Ramos (cell line): ENCODE measurements at regions not wholly inside any gene's neighbourhood (a gene's known extent, or its start where the extent isn't known, plus 50 kb on each side); places are given as distances from the start of the nearest gene placed in this dataset.

Experiments used
- in situ Hi-C: fragments of 300-500 bp; cut with MboI; formaldehyde crosslinking; loops from one replicate; pipeline ENCODE4 v1.14.3; 2022; ENCODE audit warnings: low sequenced_read_pairs; ENCODE audit not compliant: unreplicated experiment

DNA sequence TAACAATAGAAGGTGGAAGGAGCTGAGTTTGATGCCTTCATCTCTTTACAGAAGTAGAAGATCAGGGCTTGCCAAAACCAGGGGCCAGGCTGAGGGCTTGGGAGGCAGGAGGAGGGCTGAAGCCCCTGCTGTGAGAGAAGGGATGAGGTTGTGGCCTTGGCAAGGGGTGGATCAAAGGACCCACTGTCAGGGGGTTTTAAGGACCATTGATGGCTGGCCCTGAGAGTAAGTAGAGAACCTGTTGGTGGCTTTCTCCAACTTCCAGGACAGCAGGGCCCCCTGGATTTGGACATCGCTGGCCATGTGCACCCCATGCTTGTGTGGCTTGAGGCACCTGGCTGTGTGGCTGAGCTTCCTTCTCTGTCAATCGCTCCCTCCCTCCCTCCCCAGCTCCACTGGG lies 927.7 kb downstream of the TBC1D22A start:
- in situ Hi-C loops = no loop called here

DNA sequence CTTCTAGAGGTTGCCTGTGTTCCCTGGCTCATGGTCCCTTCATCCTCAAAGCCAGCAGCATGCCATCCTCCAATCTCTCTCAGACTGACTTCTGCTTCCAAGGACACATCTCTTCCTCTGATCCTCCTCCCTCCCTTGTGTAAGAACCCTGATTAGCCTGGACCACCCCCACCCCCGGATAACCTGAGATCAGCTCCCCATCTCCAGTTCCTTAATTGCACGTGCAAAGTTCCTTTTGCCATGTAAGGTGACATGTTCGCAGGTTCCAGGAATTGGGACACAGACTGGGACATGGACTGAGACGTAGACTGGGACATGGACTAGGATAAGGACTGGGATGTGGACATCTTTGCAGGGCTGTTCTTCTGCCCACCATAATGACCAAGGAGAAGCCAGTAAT lies 925.3 kb downstream of the TBC1D22A start:
- in situ Hi-C loops = no loop called here

DNA sequence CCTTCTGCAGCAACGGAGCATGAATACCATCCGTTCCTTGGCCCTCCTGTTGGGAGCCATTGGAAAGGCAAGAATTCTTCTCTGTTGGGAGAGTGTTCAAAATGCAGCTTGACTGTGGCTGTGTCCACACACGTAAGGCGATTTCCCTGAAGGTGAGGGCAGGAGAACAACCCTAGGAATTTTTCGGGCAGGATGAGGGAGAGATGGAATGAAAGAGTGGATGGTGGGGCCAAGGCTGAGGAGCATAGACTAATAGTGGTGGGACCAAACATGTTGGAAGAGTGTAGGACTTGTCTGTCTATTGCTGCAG lies 924.9 kb downstream of the TBC1D22A start:
- in situ Hi-C loops = no loop called here

GRCh38 chr22:47686594-47687345 lies 924.3 kb downstream of the TBC1D22A start:
- in situ Hi-C loops = no loop called here

DNA sequence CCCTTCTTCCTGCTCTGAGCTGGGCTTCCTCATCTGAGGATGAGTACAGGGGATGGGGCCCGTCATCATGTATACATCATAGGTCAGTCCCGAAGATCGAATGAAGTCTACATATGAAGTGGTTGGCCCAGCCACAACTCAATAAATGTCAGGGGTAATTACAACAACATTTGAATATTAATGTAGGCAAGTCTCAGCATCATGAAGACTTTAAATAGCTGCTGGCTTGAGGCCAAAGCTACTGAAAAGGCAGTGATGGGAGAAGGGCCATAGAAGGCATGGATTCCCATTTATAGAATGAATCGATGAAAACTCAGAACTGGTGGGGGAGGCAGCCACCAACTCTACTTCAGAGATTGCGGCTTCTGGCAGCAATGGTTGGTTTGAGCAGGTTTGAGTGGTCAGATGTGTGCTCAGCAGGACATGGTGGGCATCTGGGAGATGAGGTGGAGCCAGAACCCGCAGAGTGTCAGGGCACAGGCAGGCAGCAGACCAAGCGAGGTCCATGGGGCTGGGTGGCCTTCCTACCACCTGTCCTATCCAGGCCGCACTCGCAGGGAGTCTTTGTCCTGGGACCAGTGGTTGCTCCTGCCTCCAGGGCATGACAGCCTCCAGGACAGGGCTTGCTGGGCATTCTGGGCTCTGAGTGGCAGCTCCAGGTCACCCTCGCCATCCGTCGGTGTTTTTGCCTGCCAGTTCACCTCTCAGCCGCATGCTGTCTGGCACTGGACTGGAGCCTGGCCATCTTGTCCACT lies 919.1 kb downstream of the TBC1D22A start:
- in situ Hi-C loops = no loop called here

DNA sequence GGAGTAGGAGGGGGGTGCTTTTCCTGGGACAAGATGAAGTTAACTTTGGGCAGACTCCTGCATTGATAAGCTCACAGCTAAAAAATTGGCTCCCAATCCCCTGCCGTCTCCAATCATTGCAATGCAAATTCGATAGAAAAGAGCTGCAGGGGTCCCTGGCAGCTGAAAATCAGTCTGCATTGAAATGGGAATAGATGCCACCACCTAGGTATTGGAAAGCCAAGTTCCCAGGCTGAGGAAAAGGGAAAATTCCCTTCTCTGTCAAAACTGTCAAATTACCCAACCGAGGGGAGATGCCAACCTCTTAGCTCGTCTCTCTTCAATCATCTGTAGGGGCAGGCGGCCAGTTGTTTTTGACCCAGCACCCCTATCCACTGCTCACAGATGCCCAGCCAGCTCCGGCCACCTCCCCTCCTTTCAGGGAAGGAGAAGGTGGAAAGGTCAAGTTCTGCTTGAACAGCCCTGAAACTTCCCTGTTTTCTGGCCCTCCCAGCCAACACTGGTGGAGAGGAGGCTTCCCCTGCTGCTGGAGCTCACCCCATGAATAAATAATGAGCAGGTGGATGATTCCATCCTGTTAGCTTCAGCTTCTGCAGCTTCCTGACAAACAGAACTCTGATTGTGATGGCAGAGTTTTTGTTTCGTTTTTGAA lies 916.3 kb downstream of the TBC1D22A start:
- in situ Hi-C loops = no loop called here

DNA sequence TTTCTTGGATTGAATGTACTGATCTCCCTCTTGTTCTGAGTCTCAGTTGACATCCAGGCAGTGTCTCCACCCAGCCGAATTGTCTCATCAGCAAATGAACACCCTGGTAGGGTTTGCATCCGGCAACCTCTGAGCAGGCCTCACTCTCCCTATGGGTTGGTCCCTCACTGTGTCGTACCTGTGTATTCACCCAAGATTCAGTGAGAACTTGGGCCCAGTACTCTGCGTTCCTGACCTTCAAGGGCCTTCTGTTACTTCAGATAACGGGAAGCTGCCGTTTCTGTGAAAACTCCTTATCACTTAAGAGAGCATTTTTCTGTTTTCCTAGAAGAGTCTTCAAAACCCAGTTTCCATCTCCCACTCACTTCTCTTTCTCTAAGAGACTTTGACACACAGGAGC lies 915.6 kb downstream of the TBC1D22A start:
- in situ Hi-C loops = no loop called here

GRCh38 chr22:47676685-47677084 lies 914.2 kb downstream of the TBC1D22A start:
- in situ Hi-C loops = no loop called here

DNA sequence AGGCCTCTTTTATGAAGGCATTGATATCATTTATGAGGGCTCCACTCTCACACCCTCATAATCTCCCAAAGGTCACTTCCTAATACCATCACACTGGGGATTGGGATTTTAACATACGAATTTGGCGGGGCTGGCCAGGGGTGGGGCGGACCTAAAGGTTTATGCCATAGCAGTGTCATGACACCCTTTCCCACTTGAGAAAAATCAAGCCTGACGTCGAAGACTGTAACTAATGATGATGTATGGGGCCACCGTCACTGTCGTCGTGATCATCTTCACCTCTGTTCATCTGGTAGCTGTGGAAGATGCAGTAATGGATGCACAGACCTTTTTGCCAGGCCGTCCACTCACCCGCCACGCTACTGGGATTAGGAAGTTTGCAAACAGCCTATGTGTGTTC lies 912.1 kb downstream of the TBC1D22A start:
- in situ Hi-C loops = no loop called here

- in situ Hi-C loops = no loop called here
Measured at GRCh38 chr22:47673557-47673956, 911.1 kb downstream of the TBC1D22A start.

GRCh38 chr22:47672526-47672925 lies 910.1 kb downstream of the TBC1D22A start:
- in situ Hi-C loops = no loop called here

GRCh38 chr22:47665151-47665550 lies 902.7 kb downstream of the TBC1D22A start:
- in situ Hi-C loops = no loop called here

GRCh38 chr22:47663615-47664605 lies 901.5 kb downstream of the TBC1D22A start:
- in situ Hi-C loops = no loop called here

GRCh38 chr22:47659467-47660223 lies 897.2 kb downstream of the TBC1D22A start:
- in situ Hi-C loops = no loop called here

GRCh38 chr22:47658182-47658581 lies 895.7 kb downstream of the TBC1D22A start:
- in situ Hi-C loops = no loop called here

GRCh38 chr22:47657224-47657623 lies 894.8 kb downstream of the TBC1D22A start:
- in situ Hi-C loops = no loop called here

DNA sequence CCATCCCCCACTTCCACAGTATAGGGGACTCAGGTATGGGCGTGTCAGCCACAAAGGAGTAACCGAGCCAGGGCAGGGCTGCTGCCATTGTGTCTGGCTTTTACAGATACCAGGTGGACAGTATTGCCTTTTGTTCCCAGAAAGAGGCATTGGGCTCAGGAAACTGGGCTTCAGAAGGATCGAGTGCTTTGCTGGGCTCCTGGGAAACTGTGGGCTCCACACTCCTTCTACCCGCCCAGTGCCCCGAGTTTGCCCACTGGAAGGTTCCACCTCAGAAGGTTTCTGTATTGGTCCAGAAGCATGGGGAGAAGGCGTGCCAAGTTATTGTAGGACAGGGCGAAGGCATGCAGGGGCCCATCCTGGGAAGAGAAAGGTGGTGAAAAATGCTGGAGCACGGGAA lies 894.4 kb downstream of the TBC1D22A start:
- in situ Hi-C loops = no loop called here

DNA sequence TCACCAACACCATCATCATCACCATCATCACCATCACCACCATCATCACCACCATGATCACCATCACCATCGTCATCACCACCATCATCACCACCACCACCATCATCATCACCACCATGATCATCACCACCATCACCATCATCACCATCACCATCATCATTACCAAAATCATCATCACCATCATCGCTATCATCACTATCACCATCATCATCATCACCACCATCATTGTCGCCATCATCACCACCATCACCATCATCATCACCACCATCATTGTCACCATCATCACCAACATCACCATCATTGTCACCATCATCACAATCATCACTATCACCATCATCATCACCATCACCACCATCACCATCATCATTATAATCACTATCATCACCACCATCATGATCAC lies 893.5 kb downstream of the TBC1D22A start:
- in situ Hi-C loops = no loop called here

- in situ Hi-C loops = no loop called here
Measured at GRCh38 chr22:47654922-47655491, 892.6 kb downstream of the TBC1D22A start.
